HL-60 (cell line): ENCODE measurements at regions not wholly inside any gene's neighbourhood (a gene's known extent, or its start where the extent isn't known, plus 50 kb on each side); places are given as distances from the start of the nearest gene placed in this dataset.

ENCODE experiments used
- DNase-seq, 2 experiments: peaks; one replicate each; pipeline ENCODE4 v3.0.0-alpha.2; 2010 to 2020; ENCODE audit warnings: low read depth in 1 of 2, low spot score in 1 of 2
- H3K27ac ChIP-seq: fragments of 250-450 bp; sonication (Bioruptor Pico); replicated peaks from 2 replicates; pipeline ENCODE4 v1.5.1; 2020; ENCODE audit warnings: mild to moderate bottlenecking, moderate library complexity
- H3K27me3 ChIP-seq: fragments of 250-450 bp; sonication (Bioruptor Pico); 2 replicates; pipeline ENCODE4 v1.5.1; 2021; ENCODE audit warnings: mild to moderate bottlenecking, moderate library complexity; ENCODE audit not compliant: insufficient read depth, poor library complexity, severe bottlenecking
- H3K4me3 ChIP-seq: replicated peaks from 2 replicates; pipeline ENCODE4 v1.5.1; 2011; ENCODE audit warnings: mild to moderate bottlenecking, control low read depth, low read length; ENCODE audit not compliant: insufficient read depth
- CTCF ChIP-seq: IDR thresholded peaks from one replicate; pipeline ENCODE4 v1.5.1; 2011; ENCODE audit warnings: low read length, control low read depth, inconsistent platforms; ENCODE audit not compliant: insufficient read depth
- GABPA ChIP-seq: IDR thresholded peaks from 2 replicates; pipeline ENCODE4 v1.6.1; 2012; ENCODE audit warnings: low read depth
- POLR2AphosphoS5 ChIP-seq: IDR thresholded peaks from 2 replicates; pipeline ENCODE4 v1.6.1; 2012; ENCODE audit warnings: low read depth
- SPI1 ChIP-seq: IDR thresholded peaks from 2 replicates; pipeline ENCODE4 v1.6.1; 2012; ENCODE audit warnings: low read depth, mild to moderate bottlenecking, borderline replicate concordance
- TF ChIP-seq, protein P1 (sequence below): IDR thresholded peaks from 2 replicates; pipeline ENCODE4 v1.6.1; 2012; ENCODE audit warnings: low read depth; ENCODE audit not compliant: insufficient replicate concordance

DNA sequence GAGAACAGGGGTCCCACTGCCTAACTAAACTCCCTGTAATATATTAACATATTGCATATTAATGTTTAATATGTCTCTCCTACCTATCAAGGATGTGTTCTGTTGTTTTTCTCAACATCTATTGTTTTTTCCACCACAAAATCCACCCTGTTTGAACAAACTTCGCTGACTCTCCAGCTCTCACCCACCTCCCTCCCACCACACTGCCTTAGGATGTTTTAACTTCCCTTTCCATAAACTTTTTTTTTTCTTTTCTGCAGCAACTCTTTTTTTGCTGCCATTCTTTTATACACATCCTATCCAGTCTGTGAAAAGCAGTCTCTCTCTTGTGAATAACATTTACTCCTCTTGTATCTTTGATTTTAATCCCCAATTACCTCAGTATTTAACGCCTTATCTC is 226.1 kb downstream of the PCDH7 start:
- Histone ChIP-seq H3K27me3 (no peaks in the 10 kb centered on the region), H3K27ac (no peak overlapping the region), H3K4me3 (no peak overlapping the region)
- no peak for TF ChIP-seq POLR2AphosphoS5
- no peak for TF ChIP-seq SPI1
- TF ChIP-seq CTCF: no peak
- TF ChIP-seq, protein P1, sequence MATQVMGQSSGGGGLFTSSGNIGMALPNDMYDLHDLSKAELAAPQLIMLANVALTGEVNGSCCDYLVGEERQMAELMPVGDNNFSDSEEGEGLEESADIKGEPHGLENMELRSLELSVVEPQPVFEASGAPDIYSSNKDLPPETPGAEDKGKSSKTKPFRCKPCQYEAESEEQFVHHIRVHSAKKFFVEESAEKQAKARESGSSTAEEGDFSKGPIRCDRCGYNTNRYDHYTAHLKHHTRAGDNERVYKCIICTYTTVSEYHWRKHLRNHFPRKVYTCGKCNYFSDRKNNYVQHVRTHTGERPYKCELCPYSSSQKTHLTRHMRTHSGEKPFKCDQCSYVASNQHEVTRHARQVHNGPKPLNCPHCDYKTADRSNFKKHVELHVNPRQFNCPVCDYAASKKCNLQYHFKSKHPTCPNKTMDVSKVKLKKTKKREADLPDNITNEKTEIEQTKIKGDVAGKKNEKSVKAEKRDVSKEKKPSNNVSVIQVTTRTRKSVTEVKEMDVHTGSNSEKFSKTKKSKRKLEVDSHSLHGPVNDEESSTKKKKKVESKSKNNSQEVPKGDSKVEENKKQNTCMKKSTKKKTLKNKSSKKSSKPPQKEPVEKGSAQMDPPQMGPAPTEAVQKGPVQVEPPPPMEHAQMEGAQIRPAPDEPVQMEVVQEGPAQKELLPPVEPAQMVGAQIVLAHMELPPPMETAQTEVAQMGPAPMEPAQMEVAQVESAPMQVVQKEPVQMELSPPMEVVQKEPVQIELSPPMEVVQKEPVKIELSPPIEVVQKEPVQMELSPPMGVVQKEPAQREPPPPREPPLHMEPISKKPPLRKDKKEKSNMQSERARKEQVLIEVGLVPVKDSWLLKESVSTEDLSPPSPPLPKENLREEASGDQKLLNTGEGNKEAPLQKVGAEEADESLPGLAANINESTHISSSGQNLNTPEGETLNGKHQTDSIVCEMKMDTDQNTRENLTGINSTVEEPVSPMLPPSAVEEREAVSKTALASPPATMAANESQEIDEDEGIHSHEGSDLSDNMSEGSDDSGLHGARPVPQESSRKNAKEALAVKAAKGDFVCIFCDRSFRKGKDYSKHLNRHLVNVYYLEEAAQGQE: no peak
- no peak for TF ChIP-seq GABPA
- DNase-seq: no peak

DNA sequence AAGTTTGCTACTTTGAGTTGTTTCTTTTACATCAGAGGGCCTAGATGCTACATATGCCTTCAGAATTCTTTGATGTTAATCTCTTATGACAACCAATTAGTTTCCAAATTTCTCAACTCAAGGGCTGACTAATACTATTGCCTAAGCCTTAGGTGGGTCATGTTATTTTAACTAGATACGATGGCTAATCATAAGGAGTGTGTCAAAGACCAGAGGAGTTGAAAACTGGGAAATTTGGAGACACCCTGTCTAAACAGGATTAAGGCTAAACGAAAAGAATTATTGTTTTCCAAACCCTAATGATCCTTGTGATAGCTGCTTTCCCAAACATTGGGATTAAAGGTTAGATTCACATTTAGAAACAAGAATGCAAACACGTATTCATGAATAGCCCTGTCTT is 228.5 kb downstream of the PCDH7 start:
- H3K27ac ChIP-seq: no peak overlapping the region
- no peak for DNase-seq
- H3K27me3 ChIP-seq: no peaks in the 10 kb centered on the region
- TF ChIP-seq SPI1 (no peak), GABPA (no peak), CTCF (no peak), POLR2AphosphoS5 (no peak)
- TF ChIP-seq, protein P1: no peak
- H3K4me3 ChIP-seq: no peak overlapping the region

- no peak overlapping the region for H3K27ac ChIP-seq
- DNase-seq: no peak
- H3K4me3 ChIP-seq: no peak overlapping the region
- TF ChIP-seq SPI1 (no peak), CTCF (no peak), GABPA (no peak), POLR2AphosphoS5 (no peak)
- TF ChIP-seq, protein P1: no peak
- no peaks in the 10 kb centered on the region for H3K27me3 ChIP-seq
Observed at GRCh38 chr4:30950737-30951136, 230.6 kb downstream of the PCDH7 start.
